Activated T-helper 17 cell treated with anti-CD3 and anti-CD28 coated beads, Interleukin-2, amount 50 U/mL, for 72 hours (primary cell): ENCODE measurements at regions not wholly inside any gene's neighbourhood (a gene's known extent, or its start where the extent isn't known, plus 50 kb on each side); places are given as distances from the start of the nearest gene placed in this dataset.
"Not testable (repeated sequence)": the region's sequence is repeated elsewhere in the genome, so short reads cannot be mapped to it uniquely, and the experiment has no call there.

Source experiments
- ATAC-seq: fragments of 150-1000 bp; cut with Tn5 transposase; replicated peaks from 2 replicates; pipeline ENCODE4 v1.10.0; 2021; ENCODE audit warnings: mild to moderate bottlenecking, moderate library complexity
- H3K27ac Mint-ChIP-seq: one replicate; pipeline ENCODE4 v1.8.0; 2022; ENCODE audit warnings: mixed read lengths
- H3K27me3 Mint-ChIP-seq: one replicate; pipeline ENCODE4 v1.8.0; 2022; ENCODE audit warnings: mixed read lengths
- H3K36me3 Mint-ChIP-seq: one replicate; pipeline ENCODE4 v1.8.0; 2022; ENCODE audit warnings: low read depth, mild to moderate bottlenecking, mixed read lengths
- H3K4me1 Mint-ChIP-seq: one replicate; pipeline ENCODE4 v1.8.0; 2022; ENCODE audit warnings: mixed read lengths
- H3K4me3 Mint-ChIP-seq: one replicate; pipeline ENCODE4 v1.8.0; 2022; ENCODE audit warnings: mild to moderate bottlenecking, mixed read lengths
- H3K9me3 Mint-ChIP-seq: one replicate; pipeline ENCODE4 v1.8.0; 2022; ENCODE audit warnings: mixed read lengths

GRCh38 chr13:65771704-65772313 is 1458.3 kb downstream of the PCDH9 start:
- peaks cover 27% of the 10 kb centered on the region for H3K9me3 Mint-ChIP-seq
- H3K4me1 Mint-ChIP-seq, H3K27ac Mint-ChIP-seq, ATAC-seq, H3K4me3 Mint-ChIP-seq, H3K36me3 Mint-ChIP-seq, H3K27me3 Mint-ChIP-seq: not testable (repeated sequence)

- ATAC-seq, result no peak
- Mint-ChIP-seq H3K4me3 (no peak overlapping the region), H3K27me3 (no peaks in the 10 kb centered on the region), H3K36me3 (no peaks in the 10 kb centered on the region), H3K9me3 (peaks cover 23% of the 10 kb centered on the region), H3K4me1 (no peaks in the 10 kb centered on the region), H3K27ac (no peak overlapping the region)
These were observed 1461.6 kb downstream of the PCDH9 start for GRCh38 chr13:65768545-65768944.

DNA sequence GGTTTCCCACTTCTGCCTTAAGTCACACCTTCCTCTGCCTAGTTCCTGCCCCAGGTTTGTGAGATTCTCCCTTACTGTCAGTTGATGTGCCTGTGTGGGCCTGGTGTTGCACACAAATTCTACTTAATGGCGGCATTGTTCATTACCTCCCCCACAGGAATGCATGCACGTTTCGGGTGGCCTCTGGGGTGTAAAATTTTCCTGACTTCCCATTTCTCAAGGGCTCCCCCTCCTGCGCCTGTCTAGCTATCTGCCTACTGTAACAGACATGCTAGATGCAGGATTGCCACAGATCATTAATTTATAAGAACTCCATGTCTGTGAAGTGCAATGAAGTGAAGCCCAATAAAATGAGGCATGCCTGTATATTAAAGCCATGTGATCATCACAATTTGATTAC is 1466.3 kb downstream of the PCDH9 start:
- no peak for ATAC-seq
- Mint-ChIP-seq H3K4me1 (no peaks in the 10 kb centered on the region), H3K9me3 (peaks cover 23% of the 10 kb centered on the region), H3K4me3 (no peak overlapping the region), H3K27me3 (no peaks in the 10 kb centered on the region), H3K27ac (no peak overlapping the region), H3K36me3 (no peaks in the 10 kb centered on the region)

GRCh38 chr13:65762012-65762411 is 1468.1 kb downstream of the PCDH9 start:
- Mint-ChIP-seq H3K9me3 (peaks cover 23% of the 10 kb centered on the region), H3K4me1 (no peaks in the 10 kb centered on the region), H3K36me3 (no peaks in the 10 kb centered on the region), H3K4me3 (no peak overlapping the region), H3K27me3 (no peaks in the 10 kb centered on the region), H3K27ac (no peak overlapping the region)
- no peak for ATAC-seq

GRCh38 chr13:65756071-65756671 is 1474.0 kb downstream of the PCDH9 start:
- no peaks in the 10 kb centered on the region for H3K36me3 Mint-ChIP-seq
- H3K27me3 Mint-ChIP-seq, result no peaks in the 10 kb centered on the region
- H3K9me3 Mint-ChIP-seq, result peaks cover 22% of the 10 kb centered on the region
- H3K27ac Mint-ChIP-seq, result no peak overlapping the region
- H3K4me3 Mint-ChIP-seq, result no peak overlapping the region
- no peak for ATAC-seq
- no peaks in the 10 kb centered on the region for H3K4me1 Mint-ChIP-seq

GRCh38 chr13:65748227-65748626 is 1481.9 kb downstream of the PCDH9 start:
- no peak overlapping the region for H3K27ac Mint-ChIP-seq
- no peaks in the 10 kb centered on the region for H3K4me1 Mint-ChIP-seq
- no peak overlapping the region for H3K4me3 Mint-ChIP-seq
- no peaks in the 10 kb centered on the region for H3K27me3 Mint-ChIP-seq
- no peaks in the 10 kb centered on the region for H3K36me3 Mint-ChIP-seq
- peaks cover 11% of the 10 kb centered on the region for H3K9me3 Mint-ChIP-seq
- ATAC-seq, result no peak

DNA sequence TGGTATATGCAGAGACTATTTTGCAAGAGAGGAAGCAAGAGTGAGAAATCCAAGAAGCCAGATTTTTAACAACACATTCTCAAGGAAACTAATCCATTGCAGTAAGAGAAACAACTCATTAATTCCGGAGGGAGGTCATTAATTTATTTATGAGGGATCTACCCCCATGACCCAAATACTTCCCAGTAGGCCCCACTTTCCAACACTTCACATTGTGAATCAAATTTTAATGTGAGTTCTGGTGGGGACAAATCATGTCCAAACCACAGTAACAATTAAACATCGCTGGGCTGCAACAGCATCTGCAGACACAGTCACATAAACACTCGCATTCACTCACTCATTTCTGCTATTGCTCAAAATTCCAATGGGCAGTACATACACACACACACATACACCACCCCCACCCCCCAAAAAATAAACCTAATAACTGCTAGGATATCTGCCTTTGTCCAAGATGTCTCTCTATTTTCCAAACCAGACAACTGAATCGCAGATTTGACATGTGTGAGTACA is 1483.7 kb downstream of the PCDH9 start:
- ATAC-seq, result no peak
- H3K27ac Mint-ChIP-seq, result no peak overlapping the region

DNA sequence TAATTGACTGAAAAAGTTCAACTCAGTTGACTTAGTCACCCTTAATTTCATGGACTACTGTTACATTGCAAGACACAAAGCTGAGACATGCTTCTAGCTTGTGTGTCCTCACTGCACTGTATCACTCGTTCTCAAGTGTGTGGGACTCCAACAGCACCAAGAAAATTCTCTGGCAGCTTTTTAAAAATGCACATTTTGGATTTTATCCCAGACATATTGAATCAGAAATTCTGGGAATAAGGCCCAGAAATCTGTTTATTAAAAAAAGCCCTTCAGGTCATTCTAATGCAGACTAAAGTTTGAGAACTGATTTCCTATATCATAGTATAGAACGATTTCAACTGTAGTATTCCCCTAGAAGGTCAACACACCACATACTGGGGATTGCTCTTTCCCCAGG is 1485.3 kb downstream of the PCDH9 start:
- Mint-ChIP-seq H3K36me3 (no peaks in the 10 kb centered on the region), H3K9me3 (peaks cover 11% of the 10 kb centered on the region), H3K27ac (no peak overlapping the region), H3K4me1 (no peaks in the 10 kb centered on the region), H3K4me3 (no peak overlapping the region), H3K27me3 (no peaks in the 10 kb centered on the region)
- ATAC-seq, result no peak

More for the DNA sequence above, 1483.7 kb downstream of the PCDH9 start:
- Mint-ChIP-seq H3K36me3 (no peaks in the 10 kb centered on the region), H3K4me3 (no peak overlapping the region), H3K27me3 (no peaks in the 10 kb centered on the region), H3K4me1 (no peaks in the 10 kb centered on the region), H3K9me3 (peaks cover 11% of the 10 kb centered on the region)

DNA sequence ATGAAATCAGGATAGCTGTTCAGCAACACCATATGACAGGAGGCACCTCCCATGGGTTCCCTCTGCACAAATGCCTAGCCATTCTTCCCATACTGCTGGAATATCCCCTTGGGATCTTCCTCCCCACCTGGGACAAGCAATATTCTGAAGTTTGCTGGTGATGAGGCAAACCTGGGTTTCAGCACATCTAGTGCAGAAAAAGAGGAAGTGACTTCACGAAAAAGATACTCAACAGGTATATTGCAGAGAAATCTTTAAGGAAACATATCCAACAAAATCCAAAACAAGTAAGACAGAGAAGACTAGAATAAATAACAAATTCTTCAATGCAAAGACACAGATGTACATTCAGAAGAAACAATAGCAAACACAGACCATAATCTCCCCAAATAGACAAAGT is 1497.0 kb downstream of the PCDH9 start:
- Mint-ChIP-seq H3K9me3 (peaks cover 44% of the 10 kb centered on the region), H3K4me3 (no peak overlapping the region), H3K27me3 (no peaks in the 10 kb centered on the region), H3K27ac (no peak overlapping the region), H3K36me3 (no peaks in the 10 kb centered on the region), H3K4me1 (no peaks in the 10 kb centered on the region)
- ATAC-seq, result no peak

- no peak overlapping the region for H3K27ac Mint-ChIP-seq
- no peaks in the 10 kb centered on the region for H3K27me3 Mint-ChIP-seq
- no peak for ATAC-seq
- no peaks in the 10 kb centered on the region for H3K36me3 Mint-ChIP-seq
- no peaks in the 10 kb centered on the region for H3K4me1 Mint-ChIP-seq
- H3K4me3 Mint-ChIP-seq, result no peak overlapping the region
- H3K9me3 Mint-ChIP-seq, result peaks cover 12% of the 10 kb centered on the region
These were observed 1503.1 kb downstream of the PCDH9 start for GRCh38 chr13:65727070-65727469.

DNA sequence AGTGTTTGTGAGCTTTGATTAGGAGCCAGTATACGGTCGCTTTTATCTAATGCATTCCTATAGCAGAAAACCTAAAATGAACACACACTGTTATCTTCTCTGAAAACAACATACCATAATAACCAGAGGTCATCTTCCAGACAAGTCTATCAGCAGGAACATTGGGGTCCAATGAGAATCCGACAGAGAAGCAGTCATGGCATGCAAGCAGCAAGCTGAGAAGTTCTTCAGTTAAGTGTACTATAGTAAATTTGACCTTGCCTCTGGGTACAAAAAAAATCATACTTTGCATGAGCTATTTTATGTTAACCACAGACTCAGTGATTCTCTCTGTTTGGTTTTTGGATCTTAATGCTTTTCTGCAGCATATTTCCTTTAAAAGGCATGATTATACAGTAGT is 1505.1 kb downstream of the PCDH9 start:
- Mint-ChIP-seq H3K4me3 (no peak overlapping the region), H3K4me1 (no peaks in the 10 kb centered on the region), H3K27ac (no peak overlapping the region), H3K27me3 (no peaks in the 10 kb centered on the region), H3K9me3 (no peaks in the 10 kb centered on the region), H3K36me3 (no peaks in the 10 kb centered on the region)
- ATAC-seq, result no peak

DNA sequence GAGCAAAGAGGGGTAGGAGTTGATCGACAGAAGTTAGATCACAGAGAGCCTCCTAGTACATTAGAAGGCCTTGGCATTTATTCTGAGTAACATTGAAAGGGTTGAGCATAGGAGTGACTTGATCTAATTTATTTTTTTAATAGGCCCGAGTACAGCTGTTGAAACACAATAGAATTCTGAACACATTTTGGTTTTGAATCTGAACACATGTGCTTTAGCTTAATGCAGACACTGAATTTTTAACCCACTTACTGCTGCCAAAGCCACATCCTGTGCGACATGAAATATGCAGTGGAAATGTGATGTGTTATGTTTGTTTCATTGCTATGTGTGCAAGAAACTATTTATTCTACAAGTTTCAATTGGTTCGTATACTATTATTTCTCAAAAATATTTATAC is 1505.9 kb downstream of the PCDH9 start:
- Mint-ChIP-seq H3K4me3 (no peak overlapping the region), H3K4me1 (no peaks in the 10 kb centered on the region), H3K9me3 (peaks cover under 1% of the 10 kb centered on the region), H3K36me3 (no peaks in the 10 kb centered on the region), H3K27me3 (no peaks in the 10 kb centered on the region), H3K27ac (no peak overlapping the region)
- ATAC-seq, result no peak

DNA sequence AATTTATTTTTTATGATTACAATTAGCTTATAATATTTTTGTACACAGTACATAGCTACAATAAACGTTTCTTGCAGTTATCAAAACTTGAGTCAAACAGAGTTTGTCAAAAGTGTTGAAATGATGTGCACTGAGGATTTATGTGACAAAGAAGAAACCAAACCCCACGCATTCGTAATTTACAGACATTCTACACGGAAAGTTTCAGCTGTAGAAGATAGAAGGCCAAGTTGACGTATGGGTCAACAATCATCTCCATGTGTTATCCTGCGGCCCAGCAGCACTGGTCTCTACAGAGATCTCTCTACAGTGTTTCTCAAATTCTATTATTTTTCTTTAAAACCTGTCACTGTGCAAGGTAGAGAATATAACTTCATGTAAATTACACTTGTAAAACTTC is 1507.6 kb downstream of the PCDH9 start:
- no peak overlapping the region for H3K27ac Mint-ChIP-seq
- no peak for ATAC-seq
- H3K4me1 Mint-ChIP-seq, result no peaks in the 10 kb centered on the region
- peaks cover 7% of the 10 kb centered on the region for H3K9me3 Mint-ChIP-seq
- no peak overlapping the region for H3K4me3 Mint-ChIP-seq
- H3K36me3 Mint-ChIP-seq, result no peaks in the 10 kb centered on the region
- no peaks in the 10 kb centered on the region for H3K27me3 Mint-ChIP-seq

DNA sequence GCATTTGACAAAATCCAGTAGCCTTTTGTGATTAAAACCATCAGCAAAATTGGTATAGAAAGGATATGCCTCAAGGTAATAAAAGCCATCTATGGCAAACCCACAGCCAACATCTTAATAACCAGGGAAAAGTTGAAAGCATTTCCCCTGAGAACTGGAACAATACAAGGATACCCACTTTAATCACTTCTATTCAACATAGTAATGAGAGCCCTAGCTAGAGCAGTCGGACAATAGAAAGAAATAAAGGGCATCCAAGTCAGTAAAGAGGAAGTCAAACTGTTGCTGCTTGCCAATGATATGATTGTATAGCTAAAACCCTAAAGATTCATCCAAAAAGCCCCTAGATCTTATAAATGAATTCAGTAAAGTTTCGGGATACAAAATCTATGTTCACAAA is 1510.3 kb downstream of the PCDH9 start:
- no peak overlapping the region for H3K27ac Mint-ChIP-seq
- H3K9me3 Mint-ChIP-seq, result peaks cover 7% of the 10 kb centered on the region
- H3K4me3 Mint-ChIP-seq, result no peak overlapping the region
- no peaks in the 10 kb centered on the region for H3K36me3 Mint-ChIP-seq
- no peak for ATAC-seq
- H3K4me1 Mint-ChIP-seq, result no peaks in the 10 kb centered on the region
- H3K27me3 Mint-ChIP-seq, result no peaks in the 10 kb centered on the region

- Mint-ChIP-seq H3K4me1 (no peaks in the 10 kb centered on the region), H3K27ac (no peak overlapping the region), H3K36me3 (no peaks in the 10 kb centered on the region), H3K9me3 (no peaks in the 10 kb centered on the region), H3K27me3 (no peaks in the 10 kb centered on the region), H3K4me3 (no peak overlapping the region)
- no peak for ATAC-seq
These were observed 1519.6 kb downstream of the PCDH9 start for GRCh38 chr13:65710514-65710913.
